Left ventricle myocardium superior (tissue), 1 donor: ENCODE measurements at regions not wholly inside any gene's neighbourhood (a gene's known extent, or its start where the extent isn't known, plus 50 kb on each side); places are given as distances from the start of the nearest gene placed in this dataset.
A peak's percentile ranks its signal among the peaks of the same experiment; 100 is the strongest.
"Not testable (repeated sequence)": the region's sequence is repeated elsewhere in the genome, so short reads cannot be mapped to it uniquely, and the experiment has no call there.

Experiments
- ATAC-seq: fragments of 200-7000 bp; cut with Tn5 transposase; one replicate; pipeline ENCODE4 v1.9.1; 2020; ENCODE audit warnings: mild to moderate bottlenecking, moderate library complexity
- DNase-seq: peaks from one replicate; pipeline ENCODE4 v3.0.0-alpha.2; 2020
- intact Hi-C: fragments of 100-400 bp; cut with micrococcal nuclease; formaldehyde crosslinking; loops from one replicate; pipeline ENCODE4 v1.11.0; 2022
- donor health status: DM: no; HTN: yes; CAD: no; lungs with severe emphysema.

DNA sequence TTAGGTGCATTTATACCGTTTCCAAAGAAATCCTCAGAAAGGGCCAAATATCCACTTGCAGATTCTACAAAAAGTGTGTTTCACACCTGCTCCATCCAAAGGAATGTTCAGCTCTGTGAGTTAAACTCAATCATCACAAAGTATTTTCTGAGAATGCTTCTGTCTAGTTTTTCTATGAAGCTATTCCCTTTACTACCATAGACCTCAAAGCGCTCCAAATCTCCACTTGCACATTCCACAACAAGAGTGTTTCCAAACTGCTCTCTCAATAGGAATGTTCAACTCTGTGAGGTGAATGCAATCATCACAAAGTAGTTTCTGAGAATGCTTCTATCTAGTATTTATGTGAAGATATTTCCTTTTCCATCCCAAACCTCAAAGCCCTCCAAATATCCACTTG is 412.7 kb upstream of the WSB1 start:
- DNase-seq, intact Hi-C loops: not testable (repeated sequence)
- peak; percentile 11 for ATAC-seq

- DNase-seq, intact Hi-C loops: not testable (repeated sequence)
- ATAC-seq: peak; percentile 70
These were observed 411.7 kb upstream of the WSB1 start for GRCh38 chr17:26882097-26882761.

GRCh38 chr17:26883878-26884740 is 409.8 kb upstream of the WSB1 start:
- DNase-seq, intact Hi-C loops: not testable (repeated sequence)
- ATAC-seq: peak; percentile 45

DNA sequence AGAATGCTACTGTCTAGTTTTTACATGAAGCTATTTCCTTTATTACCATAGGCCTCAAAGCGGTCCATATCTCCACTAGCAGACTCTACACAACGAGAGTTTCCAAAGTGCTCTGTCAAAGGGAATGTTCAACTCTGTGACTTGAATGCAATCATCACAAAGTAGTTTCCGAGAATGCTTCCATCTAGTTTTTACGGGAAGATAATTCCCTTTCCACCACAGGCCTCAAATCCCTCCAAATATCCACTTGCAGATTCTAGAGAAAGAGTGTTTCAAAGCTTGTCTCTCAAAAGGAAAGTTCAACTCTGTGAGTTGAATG is 409.2 kb upstream of the WSB1 start:
- intact Hi-C loops, DNase-seq: not testable (repeated sequence)
- ATAC-seq: peak; percentile 26

GRCh38 chr17:26885244-26885970 is 408.5 kb upstream of the WSB1 start:
- DNase-seq, intact Hi-C loops: not testable (repeated sequence)
- peak; percentile 33 for ATAC-seq
